ENCODE measurements at regions not wholly inside any gene's neighbourhood (a gene's known extent, or its start where the extent isn't known, plus 50 kb on each side); places are given as distances from the start of the nearest gene placed in this dataset.

GRCh38 chr12:67111182-67111581, 158.0 kb upstream of the CAND1 start (continued):
- TF ChIP-seq ZNF560 (tag by site-specific recombination; IDR thresholded peaks at IDR 0.05; ENCODE audit: borderline replicate concordance) (no peak), TRIM28 (IDR thresholded peaks at IDR 0.05; ENCODE audit: borderline replicate concordance, low read length) (no peak), ZSCAN18 (tag by site-specific recombination; IDR thresholded peaks at IDR 0.05) (no peak), PRDM2 (tag by site-specific recombination; IDR thresholded peaks at IDR 0.05; ENCODE audit: borderline replicate concordance) (no peak), ZNF830 (tag by site-specific recombination; IDR thresholded peaks at IDR 0.05; ENCODE audit: low read depth) (no peak)

- CTCF ChIA-PET, result no interaction called here
- TF ChIP-seq PRDM1 (tag by site-specific recombination; IDR thresholded peaks at IDR 0.05), result no peak
- no peak for TF ChIP-seq ZNF571 (tag by site-specific recombination; IDR thresholded peaks at IDR 0.05)
- no peak for TF ChIP-seq ZNF146 (tag by site-specific recombination; IDR thresholded peaks at IDR 0.05)
- no peak for TF ChIP-seq SETDB1 (IDR thresholded peaks at IDR 0.05; ENCODE audit: insufficient read length, low read length)
- TF ChIP-seq OSR2 (tag by site-specific recombination; IDR thresholded peaks at IDR 0.05), result no peak
- TF ChIP-seq HOXA7 (CRISPR knock-in tag; IDR thresholded peaks at IDR 0.05; ENCODE audit: borderline replicate concordance), result no peak
- TF ChIP-seq ZNF112 (tag by site-specific recombination; IDR thresholded peaks at IDR 0.05), result no peak
- no peak for TF ChIP-seq ZNF16 (tag by site-specific recombination; IDR thresholded peaks at IDR 0.05; ENCODE audit: low read depth)
- TF ChIP-seq ZNF701 (tag by site-specific recombination; IDR thresholded peaks at IDR 0.05), result no peak
- TF ChIP-seq ZNF433 (tag by site-specific recombination; IDR thresholded peaks at IDR 0.05; ENCODE audit: low read depth), result no peak
- no peak for TF ChIP-seq ZBTB48 (tag by site-specific recombination; IDR thresholded peaks at IDR 0.05)
- no peak for TF ChIP-seq ZNF366 (tag by site-specific recombination; conservative IDR thresholded peaks at IDR 0.05)
- TF ChIP-seq ZNF558 (tag by site-specific recombination; IDR thresholded peaks at IDR 0.05), result no peak
- TF ChIP-seq ZNF391 (tag by site-specific recombination; IDR thresholded peaks at IDR 0.05; ENCODE audit: borderline replicate concordance, low read depth), result no peak
- H3K4me3 ChIP-seq (ENCODE audit: low read depth, low read length), result no peak overlapping the region
- no peaks in the 10 kb centered on the region for H3K9me3 ChIP-seq (ENCODE audit: control insufficient read depth, insufficient read depth, low read depth, low read length)
- no peaks in the 10 kb centered on the region; the same call in 1 of the 2 replicates for H3K4me1 ChIP-seq (ENCODE audit: control insufficient read depth, insufficient read depth, low read length)
- H3K27ac ChIP-seq (ENCODE audit: extremely low read depth, low read depth, low read length), result no peak overlapping the region
- POLR2A ChIA-PET, result no interaction called here
- H3K36me3 ChIP-seq (ENCODE audit: control insufficient read depth in 2 of 2, insufficient read depth in 1 of 2, low read length in 2 of 2), result no peaks in the 10 kb centered on the region
Observed at GRCh38 chr12:67112586-67112985, 156.6 kb upstream of the CAND1 start.

GRCh38 chr12:67116134-67116533, 153.0 kb upstream of the CAND1 start:
- H3K9me3 ChIP-seq (ENCODE audit: control insufficient read depth, insufficient read depth, low read depth, low read length), result no peaks in the 10 kb centered on the region
- CTCF ChIA-PET, result no interaction called here

More at GRCh38 chr12:67116134-67116533, 153.0 kb upstream of the CAND1 start:
- H3K4me3 ChIP-seq (ENCODE audit: low read depth, low read length), result no peak overlapping the region
- H3K4me1 ChIP-seq (ENCODE audit: control insufficient read depth, insufficient read depth, low read length), result no peaks in the 10 kb centered on the region; the same call in 1 of the 2 replicates
- no peaks in the 10 kb centered on the region for H3K36me3 ChIP-seq (ENCODE audit: control insufficient read depth in 2 of 2, insufficient read depth in 1 of 2, low read length in 2 of 2)
- POLR2A ChIA-PET, result no interaction called here
- no peak overlapping the region for H3K27ac ChIP-seq (ENCODE audit: extremely low read depth, low read depth, low read length)
- TF ChIP-seq ZXDB (tag by site-specific recombination; IDR thresholded peaks at IDR 0.05) (no peak), ZNF133 (tag by site-specific recombination; IDR thresholded peaks at IDR 0.05) (no peak), ATF2 (tag by site-specific recombination; IDR thresholded peaks at IDR 0.05; ENCODE audit: low read depth) (peak; percentile 63; the same call in 1 of the 2 replicates), TRIM28 (IDR thresholded peaks at IDR 0.05; ENCODE audit: borderline replicate concordance, low read length) (no peak), ZNF610 (tag by site-specific recombination; IDR thresholded peaks at IDR 0.05; ENCODE audit: borderline replicate concordance) (no peak), ZIC2 (tag by site-specific recombination; IDR thresholded peaks at IDR 0.05) (no peak), ZNF660 (tag by site-specific recombination; IDR thresholded peaks at IDR 0.05) (no peak)
